Breast epithelium (tissue), 4 donors: ENCODE measurements at regions not wholly inside any gene's neighbourhood (a gene's known extent, or its start where the extent isn't known, plus 50 kb on each side); places are given as distances from the start of the nearest gene placed in this dataset.

Experiments
- DNase-seq, 2 donors: peaks; one replicate each; pipeline ENCODE4 v3.0.0-alpha.2; 2019; ENCODE audit warnings: low spot score in 2 of 2
- H3K27ac ChIP-seq, 2 donors: fragments of 200-600 bp; sonication (generic) in 1 of 2; one replicate each; pipeline ENCODE4 v1.5.1; 2016 to 2019; ENCODE audit warnings: mild to moderate bottlenecking in 1 of 2
- H3K27me3 ChIP-seq, 2 donors: fragments of 200-600 bp; sonication (generic) in 1 of 2; one replicate each; pipeline versions ENCODE4 v1.5.1 to v1.6.0; 2017 to 2019; ENCODE audit warnings: control low read depth in 1 of 2, mild to moderate bottlenecking in 1 of 2
- H3K36me3 ChIP-seq: fragments of 200-600 bp; one replicate; pipeline ENCODE4 v1.5.1; 2019
- H3K4me1 ChIP-seq, 2 donors: fragments of 200-600 bp; sonication (generic); one replicate each; pipeline ENCODE4 v1.5.1; 2016 to 2019; ENCODE audit warnings: control low read depth in 1 of 2
- H3K4me3 ChIP-seq, 3 donors: fragments of 200-600 bp; sonication (generic); 1 replicate in 2 of 3; 2 replicates in 1 of 3; pipeline ENCODE4 v1.5.1; 2016 to 2019; ENCODE audit warnings: mild to moderate bottlenecking in 3 of 3, moderate library complexity in 2 of 3
- H3K9me3 ChIP-seq, 2 donors: fragments of 200-600 bp; sonication (generic) in 1 of 2; one replicate each; pipeline ENCODE4 v1.5.1; 2016 to 2019; ENCODE audit warnings: control low read depth in 1 of 2
- POLR2A ChIP-seq: fragments of 450-650 bp; IDR thresholded peaks from one replicate; pipeline ENCODE4 v1.6.1; 2016; ENCODE audit warnings: antibody characterized with exemption, mild to moderate bottlenecking, moderate library complexity
- POLR2AphosphoS5 ChIP-seq, 3 donors: sonication (generic); formaldehyde crosslinking; IDR thresholded peaks; one replicate each; pipeline ENCODE4 v1.6.1; 2017; ENCODE audit warnings: antibody characterized with exemption in 3 of 3
- intact Hi-C: fragments of 100-400 bp; cut with DNase I; formaldehyde crosslinking; loops from one replicate; pipeline ENCODE4 v1.15.1; 2023; ENCODE audit warnings: low total_unique reads
- TF ChIP-seq, protein P1 (sequence below), 3 donors: fragments of 450-650 bp; IDR thresholded peaks; one replicate each; pipeline ENCODE4 v1.5.1; 2016 to 2017; ENCODE audit warnings: antibody characterized with exemption in 3 of 3, mild to moderate bottlenecking in 3 of 3, moderate library complexity in 3 of 3

DNA sequence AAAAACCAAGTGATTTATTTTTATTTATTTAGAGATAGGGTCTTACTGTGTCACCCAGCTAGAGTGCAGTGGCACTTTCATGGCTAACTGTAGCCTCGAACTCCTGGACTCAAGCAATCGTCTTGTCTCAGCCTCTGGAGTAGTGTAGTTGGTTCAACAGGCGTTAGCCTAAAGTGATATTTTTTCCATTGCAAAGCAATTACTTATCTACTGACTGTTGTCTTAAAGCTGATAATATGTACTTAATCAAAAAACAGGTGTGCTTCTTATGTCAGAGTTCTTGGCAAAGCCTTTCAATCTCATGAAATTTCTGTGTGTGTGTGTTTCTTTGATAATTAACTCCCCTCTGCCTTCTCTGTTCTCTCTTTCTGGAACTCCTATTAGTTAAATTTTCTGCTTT lies 62.4 kb upstream of the DUSP10 start:
- Histone ChIP-seq H3K36me3 (no peaks in the 10 kb centered on the region), H3K27ac (no peak overlapping the region), H3K27me3 (no peaks in the 10 kb centered on the region), H3K4me3 (no peak overlapping the region), H3K4me1 (no peaks in the 10 kb centered on the region), H3K9me3 (no peaks in the 10 kb centered on the region)
- intact Hi-C loops = no loop called here
- no peak for DNase-seq
- TF ChIP-seq, protein P1, sequence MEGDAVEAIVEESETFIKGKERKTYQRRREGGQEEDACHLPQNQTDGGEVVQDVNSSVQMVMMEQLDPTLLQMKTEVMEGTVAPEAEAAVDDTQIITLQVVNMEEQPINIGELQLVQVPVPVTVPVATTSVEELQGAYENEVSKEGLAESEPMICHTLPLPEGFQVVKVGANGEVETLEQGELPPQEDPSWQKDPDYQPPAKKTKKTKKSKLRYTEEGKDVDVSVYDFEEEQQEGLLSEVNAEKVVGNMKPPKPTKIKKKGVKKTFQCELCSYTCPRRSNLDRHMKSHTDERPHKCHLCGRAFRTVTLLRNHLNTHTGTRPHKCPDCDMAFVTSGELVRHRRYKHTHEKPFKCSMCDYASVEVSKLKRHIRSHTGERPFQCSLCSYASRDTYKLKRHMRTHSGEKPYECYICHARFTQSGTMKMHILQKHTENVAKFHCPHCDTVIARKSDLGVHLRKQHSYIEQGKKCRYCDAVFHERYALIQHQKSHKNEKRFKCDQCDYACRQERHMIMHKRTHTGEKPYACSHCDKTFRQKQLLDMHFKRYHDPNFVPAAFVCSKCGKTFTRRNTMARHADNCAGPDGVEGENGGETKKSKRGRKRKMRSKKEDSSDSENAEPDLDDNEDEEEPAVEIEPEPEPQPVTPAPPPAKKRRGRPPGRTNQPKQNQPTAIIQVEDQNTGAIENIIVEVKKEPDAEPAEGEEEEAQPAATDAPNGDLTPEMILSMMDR (IDR thresholded peaks at IDR 0.05) = no peak

DNA sequence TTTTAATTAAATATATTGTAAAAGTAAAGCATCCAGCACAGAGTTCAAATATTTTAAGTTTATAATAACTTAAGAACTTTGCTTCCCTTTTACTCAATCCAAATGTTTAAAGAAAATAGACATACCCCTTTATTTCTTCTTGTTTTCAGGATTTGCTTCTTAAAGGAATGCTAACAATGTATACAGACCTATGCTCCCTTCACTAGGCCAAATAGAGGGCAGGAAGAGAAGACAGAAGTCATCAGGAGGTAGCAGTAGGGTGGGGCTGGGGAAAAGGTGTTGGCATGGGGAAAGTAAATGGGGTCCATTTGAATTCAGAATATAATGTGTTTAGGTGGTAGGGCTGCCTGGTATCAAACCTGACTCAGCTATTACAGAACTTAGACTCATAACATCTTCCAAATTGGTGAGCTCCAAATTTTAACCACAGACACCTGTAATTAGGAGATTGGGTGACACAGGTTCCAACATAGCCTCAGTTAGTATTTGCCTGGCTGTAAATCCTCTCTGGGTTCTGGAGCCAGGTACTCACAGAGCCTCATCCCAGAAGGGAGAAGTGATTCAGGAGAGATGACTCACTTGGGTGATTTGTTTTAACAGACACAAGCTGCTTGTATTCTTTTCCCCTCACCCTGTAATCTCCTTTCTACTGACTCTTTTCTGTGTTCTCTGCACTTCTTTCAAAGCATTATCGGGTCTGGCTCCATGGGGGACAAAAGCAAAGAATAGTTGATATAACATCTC lies 60.1 kb upstream of the DUSP10 start:
- no peak for DNase-seq
- no peaks in the 10 kb centered on the region for H3K4me1 ChIP-seq
- no peaks in the 10 kb centered on the region for H3K9me3 ChIP-seq
- TF ChIP-seq POLR2AphosphoS5 (IDR thresholded peaks at IDR 0.05) (no peak), POLR2A (no peak)
- TF ChIP-seq, protein P1 (IDR thresholded peaks at IDR 0.05) = no peak
- no peak overlapping the region for H3K4me3 ChIP-seq
- H3K36me3 ChIP-seq = no peaks in the 10 kb centered on the region
- intact Hi-C loops = no loop called here
- H3K27me3 ChIP-seq = no peaks in the 10 kb centered on the region
- no peak overlapping the region for H3K27ac ChIP-seq

DNA sequence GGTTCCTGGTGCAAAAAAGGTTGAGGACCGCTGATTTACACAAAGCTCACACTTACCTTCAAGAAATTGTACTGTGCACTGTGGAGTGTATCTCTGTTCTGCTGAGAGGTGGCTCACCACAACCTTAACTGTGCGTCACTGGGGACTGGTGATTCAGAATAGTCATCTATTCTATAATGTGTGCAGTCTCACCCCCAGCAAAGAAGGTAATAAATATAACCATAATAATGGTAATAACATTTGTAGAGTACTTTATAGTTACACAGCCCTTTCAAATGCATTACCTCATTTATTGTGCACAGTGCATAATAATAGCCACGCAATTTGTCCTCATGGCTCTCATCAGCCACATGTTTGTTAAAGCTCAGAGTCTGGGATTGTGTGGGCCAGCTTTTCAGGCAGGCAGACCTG lies 59.4 kb upstream of the DUSP10 start:
- intact Hi-C loops = no loop called here
- H3K4me3 ChIP-seq = no peak overlapping the region
- H3K27me3 ChIP-seq = no peaks in the 10 kb centered on the region
- no peaks in the 10 kb centered on the region for H3K36me3 ChIP-seq
- no peak for DNase-seq
- no peak overlapping the region for H3K27ac ChIP-seq
- H3K9me3 ChIP-seq = no peaks in the 10 kb centered on the region
- no peak for TF ChIP-seq POLR2AphosphoS5 (IDR thresholded peaks at IDR 0.05)
- TF ChIP-seq POLR2A = no peak
- TF ChIP-seq, protein P1 (IDR thresholded peaks at IDR 0.05) = no peak
- H3K4me1 ChIP-seq = no peaks in the 10 kb centered on the region

DNA sequence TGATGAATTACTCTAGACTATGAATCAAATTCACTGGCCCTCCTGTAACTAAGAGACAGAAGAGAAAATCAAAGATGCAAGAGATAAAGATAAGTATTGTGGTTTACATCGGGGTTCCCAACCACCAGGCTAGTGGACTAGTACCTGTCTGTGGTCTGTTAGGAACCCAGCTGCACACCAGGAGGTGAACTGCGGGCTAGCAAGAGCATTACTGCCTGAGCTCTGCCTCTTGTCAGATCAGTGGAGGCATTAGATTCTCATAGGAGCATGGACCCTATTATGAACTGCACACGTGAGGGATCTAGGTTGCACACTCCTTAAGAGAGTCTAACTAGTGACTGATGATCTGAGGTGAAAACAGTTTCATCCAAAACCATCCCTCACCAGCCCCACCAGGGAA lies 58.9 kb upstream of the DUSP10 start:
- TF ChIP-seq POLR2A (no peak), POLR2AphosphoS5 (IDR thresholded peaks at IDR 0.05) (no peak)
- TF ChIP-seq, protein P1 (IDR thresholded peaks at IDR 0.05) = no peak
- Histone ChIP-seq H3K9me3 (no peaks in the 10 kb centered on the region), H3K27ac (no peak overlapping the region), H3K27me3 (no peaks in the 10 kb centered on the region), H3K36me3 (no peaks in the 10 kb centered on the region), H3K4me3 (no peak overlapping the region), H3K4me1 (no peaks in the 10 kb centered on the region)
- intact Hi-C loops = no loop called here
- DNase-seq = no peak

DNA sequence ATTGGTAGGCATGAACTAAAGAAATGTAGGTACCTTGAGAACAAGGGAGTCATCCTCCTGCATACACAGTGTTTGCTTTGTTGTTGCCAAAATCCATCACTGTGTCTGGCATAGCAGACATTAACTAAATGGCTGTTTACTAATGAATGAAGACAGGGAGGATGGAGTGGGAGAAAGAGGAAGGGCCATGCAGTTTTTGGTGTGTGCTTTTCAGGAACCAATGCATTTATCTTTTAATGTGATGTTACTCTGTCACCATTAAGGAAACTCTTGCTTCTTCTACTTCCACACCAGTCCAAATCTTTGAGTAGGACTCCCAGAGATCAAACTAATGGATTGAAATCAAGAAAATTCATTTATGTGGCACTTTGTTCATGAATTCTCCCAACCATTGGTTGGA lies 55.6 kb upstream of the DUSP10 start:
- Histone ChIP-seq H3K4me1 (no peaks in the 10 kb centered on the region), H3K36me3 (no peaks in the 10 kb centered on the region), H3K27me3 (no peaks in the 10 kb centered on the region), H3K27ac (no peak overlapping the region), H3K9me3 (no peaks in the 10 kb centered on the region), H3K4me3 (no peak overlapping the region)
- TF ChIP-seq, protein P1 (IDR thresholded peaks at IDR 0.05) = no peak
- TF ChIP-seq POLR2A = no peak
- TF ChIP-seq POLR2AphosphoS5 (IDR thresholded peaks at IDR 0.05) = no peak
- no peak for DNase-seq
- intact Hi-C loops = no loop called here
